ENCODE measurements at regions not wholly inside any gene's neighbourhood (a gene's known extent, or its start where the extent isn't known, plus 50 kb on each side); places are given as distances from the start of the nearest gene placed in this dataset.

GRCh38 chr11:34791780-34792542, 124.2 kb downstream of the APIP start:
- ATAC-seq (ENCODE audit: poor library complexity) (no peak), DNase-seq (no peak)
- Mint-ChIP-seq H3K27ac (no peak overlapping the region), H3K4me1 (ENCODE audit: low read depth) (no peaks in the 10 kb centered on the region), H3K27me3 (peaks cover 18% of the 10 kb centered on the region), H3K4me3 (no peak overlapping the region), H3K9me3 (peaks cover 4% of the 10 kb centered on the region), H3K36me3 (ENCODE audit: low read depth) (no peaks in the 10 kb centered on the region)
- H3K4me1 ChIP-seq (ENCODE audit: insufficient read depth, low read length), result no peaks in the 10 kb centered on the region
- CTCF ChIA-PET, result no interaction called here
- no peaks in the 10 kb centered on the region for H3K36me3 ChIP-seq (ENCODE audit: insufficient read depth, low read length)
- no peak for TF ChIP-seq CTCF (IDR thresholded peaks at IDR 0.05)
- intact Hi-C loops (cut with DNase I, micrococcal nuclease), result no loop called here
- POLR2A ChIA-PET, result interaction anchor here (0.6 kb wide), 1 partner anchor 8 kb away, joined by 3 read pairs; no protein-coding TSS in a partner anchor
- no peaks in the 10 kb centered on the region for H3K9me3 ChIP-seq (ENCODE audit: control insufficient read depth in 1 of 2, insufficient read depth in 1 of 2, low read length in 2 of 2)
- no peak overlapping the region for H3K27ac ChIP-seq (ENCODE audit: low read depth in 1 of 2, low read length in 2 of 2)
- peaks cover 0 to 8% of the 10 kb centered on the region in 2 experiments for H3K27me3 ChIP-seq (ENCODE audit: control insufficient read depth in 1 of 2, insufficient read depth in 2 of 2, low read length in 2 of 2)
- no peak overlapping the region for H3K4me3 ChIP-seq (ENCODE audit: low read length)

- Histone ChIP-seq H3K27ac (ENCODE audit: low read depth in 1 of 2, low read length in 2 of 2) (no peak overlapping the region), H3K36me3 (ENCODE audit: insufficient read depth, low read length) (no peaks in the 10 kb centered on the region), H3K4me1 (ENCODE audit: insufficient read depth, low read length) (no peaks in the 10 kb centered on the region), H3K9me3 (ENCODE audit: control insufficient read depth in 1 of 2, insufficient read depth in 1 of 2, low read length in 2 of 2) (no peaks in the 10 kb centered on the region), H3K4me3 (ENCODE audit: low read length) (no peak overlapping the region), H3K27me3 (ENCODE audit: control insufficient read depth in 1 of 2, insufficient read depth in 2 of 2, low read length in 2 of 2) (peaks cover 0 to 8% of the 10 kb centered on the region in 2 experiments)
- Mint-ChIP-seq H3K27me3 (peaks cover 11% of the 10 kb centered on the region), H3K4me1 (ENCODE audit: low read depth) (no peaks in the 10 kb centered on the region), H3K27ac (no peak overlapping the region), H3K36me3 (ENCODE audit: low read depth) (no peaks in the 10 kb centered on the region), H3K4me3 (no peak overlapping the region), H3K9me3 (peaks cover 4% of the 10 kb centered on the region)
- DNase-seq (no peak), ATAC-seq (ENCODE audit: poor library complexity) (no peak)
- TF ChIP-seq CTCF (IDR thresholded peaks at IDR 0.05), result no peak
- intact Hi-C loops (cut with DNase I, micrococcal nuclease), result no loop called here
- POLR2A ChIA-PET, result no interaction called here
- CTCF ChIA-PET, result no interaction called here
Observed at GRCh38 chr11:34790620-34791019, 125.6 kb downstream of the APIP start.

GRCh38 chr11:34789196-34789834, 126.9 kb downstream of the APIP start:
- Mint-ChIP-seq H3K27ac (no peak overlapping the region), H3K27me3 (peaks cover 15% of the 10 kb centered on the region), H3K9me3 (peaks cover 4% of the 10 kb centered on the region), H3K36me3 (ENCODE audit: low read depth) (no peaks in the 10 kb centered on the region), H3K4me3 (no peak overlapping the region), H3K4me1 (ENCODE audit: low read depth) (no peaks in the 10 kb centered on the region)
- Histone ChIP-seq H3K27ac (ENCODE audit: low read depth in 1 of 2, low read length in 2 of 2) (no peak overlapping the region), H3K9me3 (ENCODE audit: control insufficient read depth in 1 of 2, insufficient read depth in 1 of 2, low read length in 2 of 2) (no peaks in the 10 kb centered on the region), H3K27me3 (ENCODE audit: control insufficient read depth in 1 of 2, insufficient read depth in 2 of 2, low read length in 2 of 2) (peaks cover 0 to 4% of the 10 kb centered on the region in 2 experiments), H3K4me3 (ENCODE audit: low read length) (no peak overlapping the region), H3K36me3 (ENCODE audit: insufficient read depth, low read length) (no peaks in the 10 kb centered on the region), H3K4me1 (ENCODE audit: insufficient read depth, low read length) (no peaks in the 10 kb centered on the region)
- intact Hi-C loops (cut with DNase I, micrococcal nuclease), result no loop called here
- POLR2A ChIA-PET, result no interaction called here
- CTCF ChIA-PET, result no interaction called here
- no peak for TF ChIP-seq CTCF (IDR thresholded peaks at IDR 0.05)
- DNase-seq (no peak), ATAC-seq (ENCODE audit: poor library complexity) (no peak)

Measured in CD4-positive, alpha-beta T cell (primary cell).